Tibial artery (tissue), 4 donors: ENCODE measurements at regions not wholly inside any gene's neighbourhood (a gene's known extent, or its start where the extent isn't known, plus 50 kb on each side); places are given as distances from the start of the nearest gene placed in this dataset.
"Not testable (repeated sequence)": the region's sequence is repeated elsewhere in the genome, so short reads cannot be mapped to it uniquely, and the experiment has no call there.

Experiments
- DNase-seq, 2 donors: peaks; one replicate each; pipeline ENCODE4 v3.0.0-alpha.2; 2019
- H3K27ac ChIP-seq, 2 donors: fragments of 200-600 bp; sonication (generic) in 1 of 2; 1 replicate in 1 of 2; 2 replicates in 1 of 2; pipeline ENCODE4 v1.5.1; 2018 to 2019; ENCODE audit warnings: mild to moderate bottlenecking in 1 of 2
- H3K27me3 ChIP-seq, 2 donors: fragments of 200-600 bp; sonication (generic) in 1 of 2; one replicate each; pipeline versions ENCODE4 v1.5.1 to v1.6.0; 2016 to 2019
- H3K36me3 ChIP-seq, 3 donors: fragments of 200-600 bp; sonication (generic) in 2 of 3; one replicate each; pipeline ENCODE4 v1.5.1; 2016 to 2019; ENCODE audit warnings: mild to moderate bottlenecking in 2 of 3
- H3K4me1 ChIP-seq, 4 donors: fragments of 200-600 bp; sonication (generic) in 2 of 4; 1 replicate in 3 of 4; 2 replicates in 1 of 4; pipeline ENCODE4 v1.5.1; 2016 to 2019
- H3K4me3 ChIP-seq, 2 donors: fragments of 200-600 bp; sonication (generic) in 1 of 2; 1 replicate in 1 of 2; 2 replicates in 1 of 2; pipeline ENCODE4 v1.5.1; 2018 to 2019; ENCODE audit warnings: mild to moderate bottlenecking in 2 of 2
- H3K9me3 ChIP-seq, 3 donors: fragments of 200-600 bp; sonication (generic) in 1 of 3; one replicate each; pipeline ENCODE4 v1.5.1; 2016 to 2019
- CTCF ChIP-seq, 2 experiments: fragments of 200-600 bp in 1 of 2; fragments of 450-650 bp in 1 of 2; IDR thresholded peaks; one replicate each; pipeline ENCODE4 v1.5.1; 2017 to 2019; ENCODE audit warnings: antibody characterized with exemption in 2 of 2, mild to moderate bottlenecking in 1 of 2, moderate library complexity in 1 of 2
- intact Hi-C: fragments of 100-400 bp; cut with DNase I; formaldehyde crosslinking; loops from one replicate; pipeline ENCODE4 v1.15.0; 2023; ENCODE audit warnings: low total_unique reads

GRCh38 chr16:29172098-29172724 is 187.4 kb downstream of the LAT start:
- H3K9me3 ChIP-seq, H3K36me3 ChIP-seq, H3K27me3 ChIP-seq, intact Hi-C loops, H3K4me3 ChIP-seq, H3K27ac ChIP-seq, H3K4me1 ChIP-seq: not testable (repeated sequence)
- DNase-seq = peak in 1 of 2 donors; percentile 18

- H3K9me3 ChIP-seq, H3K27me3 ChIP-seq, H3K36me3 ChIP-seq, H3K4me3 ChIP-seq, H3K4me1 ChIP-seq, intact Hi-C loops, H3K27ac ChIP-seq: not testable (repeated sequence)
- peak in 1 of 2 donors; percentile 6 for DNase-seq
Measured at GRCh38 chr16:29171296-29171695, 186.4 kb downstream of the LAT start.

GRCh38 chr16:29170393-29171119 is 185.7 kb downstream of the LAT start:
- H3K4me1 ChIP-seq, H3K9me3 ChIP-seq, DNase-seq, H3K36me3 ChIP-seq, intact Hi-C loops, H3K27me3 ChIP-seq, H3K27ac ChIP-seq, H3K4me3 ChIP-seq: not testable (repeated sequence)

GRCh38 chr16:29169295-29169994 is 184.6 kb downstream of the LAT start:
- H3K4me3 ChIP-seq, intact Hi-C loops, DNase-seq, H3K27ac ChIP-seq, H3K36me3 ChIP-seq, H3K27me3 ChIP-seq, H3K4me1 ChIP-seq, H3K9me3 ChIP-seq: not testable (repeated sequence)

- DNase-seq, H3K4me3 ChIP-seq, H3K4me1 ChIP-seq, H3K36me3 ChIP-seq, intact Hi-C loops, H3K9me3 ChIP-seq, H3K27me3 ChIP-seq, H3K27ac ChIP-seq: not testable (repeated sequence)
Measured at GRCh38 chr16:29168515-29169259, 183.8 kb downstream of the LAT start.

GRCh38 chr16:29164442-29165089 is 179.7 kb downstream of the LAT start:
- intact Hi-C loops, H3K4me3 ChIP-seq, H3K27ac ChIP-seq, H3K36me3 ChIP-seq, H3K27me3 ChIP-seq, H3K9me3 ChIP-seq, DNase-seq, H3K4me1 ChIP-seq: not testable (repeated sequence)

- DNase-seq, intact Hi-C loops, H3K36me3 ChIP-seq, H3K27me3 ChIP-seq, H3K9me3 ChIP-seq, H3K4me3 ChIP-seq, H3K27ac ChIP-seq: not testable (repeated sequence)
- H3K4me1 ChIP-seq = peaks cover 0 to 19% (median 0%) of the 10 kb centered on the region in 4 donors
Measured at GRCh38 chr16:29160171-29160570, 175.3 kb downstream of the LAT start.

GRCh38 chr16:29159603-29160002 is 174.8 kb downstream of the LAT start:
- H3K27me3 ChIP-seq, intact Hi-C loops, DNase-seq, H3K4me3 ChIP-seq, H3K27ac ChIP-seq, H3K36me3 ChIP-seq, H3K9me3 ChIP-seq: not testable (repeated sequence)
- peaks cover 0 to 19% (median 0%) of the 10 kb centered on the region in 4 donors for H3K4me1 ChIP-seq

- Histone ChIP-seq H3K4me3 (no peak overlapping the region), H3K4me1 (peaks cover 0 to 19% (median 0%) of the 10 kb centered on the region in 4 donors), H3K27me3 (no peaks in the 10 kb centered on the region), H3K36me3 (no peaks in the 10 kb centered on the region), H3K9me3 (no peaks in the 10 kb centered on the region), H3K27ac (peak overlapping the region in 1 of 2 donors; percentile 37)
- intact Hi-C loops = no loop called here
- DNase-seq = no peak
- TF ChIP-seq CTCF (IDR thresholded peaks at IDR 0.05) = no peak
Measured at GRCh38 chr16:29158785-29159184, 173.9 kb downstream of the LAT start.

GRCh38 chr16:29158031-29158784 is 173.4 kb downstream of the LAT start:
- peak overlapping the region; percentile 54 to 59 for H3K27ac ChIP-seq
- H3K36me3 ChIP-seq, intact Hi-C loops, H3K27me3 ChIP-seq, H3K9me3 ChIP-seq, H3K4me3 ChIP-seq, DNase-seq: not testable (repeated sequence)
- H3K4me1 ChIP-seq = peaks cover 0 to 19% (median 0%) of the 10 kb centered on the region in 4 donors
